Activated naive CD4-positive, alpha-beta T cell treated with anti-CD3 and anti-CD28 coated beads, Interleukin-2, amount 50 U/mL, for 72 hours (primary cell): ENCODE measurements at regions not wholly inside any gene's neighbourhood (a gene's known extent, or its start where the extent isn't known, plus 50 kb on each side); places are given as distances from the start of the nearest gene placed in this dataset.

Experiments
- ATAC-seq, 2 donors: fragments of 150-1000 bp; cut with Tn5 transposase; 2 replicates each; pipeline ENCODE4 v1.10.0; 2021; ENCODE audit warnings: mild to moderate bottlenecking in 2 of 2, moderate library complexity in 2 of 2
- DNase-seq, 2 donors: peaks; one replicate each; pipeline ENCODE4 v3.0.0; 2021 to 2022; ENCODE audit warnings: low spot score in 2 of 2
- H3K27ac Mint-ChIP-seq, 2 donors: one replicate each; pipeline ENCODE4 v1.8.0; 2022; ENCODE audit warnings: mild to moderate bottlenecking in 2 of 2, mixed read lengths in 2 of 2
- H3K36me3 Mint-ChIP-seq, 2 donors: one replicate each; pipeline ENCODE4 v1.8.0; 2022; ENCODE audit warnings: mixed read lengths in 2 of 2
- H3K9me3 Mint-ChIP-seq, 2 donors: one replicate each; pipeline ENCODE4 v1.8.0; 2022; ENCODE audit warnings: mixed read lengths in 2 of 2

- no peak for ATAC-seq
- DNase-seq: no peak
- Mint-ChIP-seq H3K27ac (peak overlapping the region in 1 of 2 donors; percentile 72), H3K9me3 (no peaks in the 10 kb centered on the region), H3K36me3 (no peaks in the 10 kb centered on the region)
Measured at GRCh38 chr16:85491798-85492294, 121.3 kb upstream of the GSE1 start.

- no peaks in the 10 kb centered on the region for H3K9me3 Mint-ChIP-seq
- H3K36me3 Mint-ChIP-seq: no peaks in the 10 kb centered on the region
- peak overlapping the region in 1 of 2 donors; percentile 29 for H3K27ac Mint-ChIP-seq
- no peak for ATAC-seq
- no peak for DNase-seq
Measured at GRCh38 chr16:85492295-85492864, 120.7 kb upstream of the GSE1 start.

GRCh38 chr16:85494315-85494714 is 118.8 kb upstream of the GSE1 start:
- Mint-ChIP-seq H3K36me3 (no peaks in the 10 kb centered on the region), H3K27ac (no peak overlapping the region), H3K9me3 (no peaks in the 10 kb centered on the region)
- ATAC-seq (no peak), DNase-seq (no peak)

DNA sequence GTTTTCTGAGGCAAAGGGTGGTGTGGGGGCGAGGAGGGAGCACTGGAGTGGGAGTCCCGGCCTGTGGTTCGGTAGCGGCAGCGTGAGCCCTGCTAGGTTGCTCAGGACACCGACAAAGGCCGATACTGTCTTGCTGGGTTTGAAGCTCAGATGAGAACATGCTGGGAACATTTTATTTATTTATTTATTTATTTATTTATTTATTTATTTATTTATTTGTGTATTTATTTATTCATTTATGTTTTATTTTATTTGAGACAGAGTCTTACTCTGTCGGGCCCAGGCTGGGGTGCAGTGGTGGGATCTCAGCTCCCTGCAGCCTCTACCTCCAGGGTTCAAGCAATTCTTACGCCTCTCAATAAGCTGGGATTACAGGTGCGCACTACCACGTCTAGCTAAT is 117.9 kb upstream of the GSE1 start:
- no peak overlapping the region for H3K27ac Mint-ChIP-seq
- no peak for ATAC-seq
- DNase-seq: no peak
- H3K9me3 Mint-ChIP-seq: no peaks in the 10 kb centered on the region
- no peaks in the 10 kb centered on the region for H3K36me3 Mint-ChIP-seq

DNA sequence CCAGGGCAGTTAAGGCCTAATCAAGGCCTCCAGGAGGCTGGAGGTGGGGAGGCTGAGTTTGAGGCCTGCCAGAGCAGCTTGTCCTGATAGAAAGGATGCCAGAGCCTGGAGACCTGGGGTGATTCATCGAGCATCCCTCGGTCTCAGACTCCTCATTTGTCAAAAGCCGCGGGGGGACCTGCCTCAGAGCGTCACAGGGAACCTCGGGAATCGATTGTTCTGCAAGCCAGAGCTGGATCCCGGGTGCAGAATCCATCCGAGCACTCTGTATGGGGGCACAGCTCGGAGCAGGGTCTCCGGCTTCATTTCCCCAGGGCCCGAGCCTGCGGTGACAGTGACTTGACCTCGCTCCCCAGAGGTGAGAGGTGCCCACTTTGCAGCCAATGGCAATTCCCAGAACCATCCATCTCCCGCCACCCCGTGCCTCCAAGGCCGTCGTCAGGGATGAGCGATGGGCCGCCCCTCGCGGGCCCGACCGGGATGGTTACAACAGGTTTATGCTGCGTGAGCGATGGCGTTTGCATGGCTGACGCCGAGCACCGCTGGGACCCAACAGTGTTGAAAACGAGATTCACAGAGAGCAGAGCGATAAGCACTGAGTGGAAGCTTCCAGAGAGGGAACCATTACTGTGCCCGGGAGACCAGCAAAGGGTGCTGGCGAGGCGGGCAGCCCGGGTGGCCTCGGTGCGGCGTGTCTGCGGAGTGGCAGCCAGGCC is 117.1 kb upstream of the GSE1 start:
- ATAC-seq: no peak
- Mint-ChIP-seq H3K36me3 (no peaks in the 10 kb centered on the region), H3K27ac (no peak overlapping the region), H3K9me3 (no peaks in the 10 kb centered on the region)
- no peak for DNase-seq

DNA sequence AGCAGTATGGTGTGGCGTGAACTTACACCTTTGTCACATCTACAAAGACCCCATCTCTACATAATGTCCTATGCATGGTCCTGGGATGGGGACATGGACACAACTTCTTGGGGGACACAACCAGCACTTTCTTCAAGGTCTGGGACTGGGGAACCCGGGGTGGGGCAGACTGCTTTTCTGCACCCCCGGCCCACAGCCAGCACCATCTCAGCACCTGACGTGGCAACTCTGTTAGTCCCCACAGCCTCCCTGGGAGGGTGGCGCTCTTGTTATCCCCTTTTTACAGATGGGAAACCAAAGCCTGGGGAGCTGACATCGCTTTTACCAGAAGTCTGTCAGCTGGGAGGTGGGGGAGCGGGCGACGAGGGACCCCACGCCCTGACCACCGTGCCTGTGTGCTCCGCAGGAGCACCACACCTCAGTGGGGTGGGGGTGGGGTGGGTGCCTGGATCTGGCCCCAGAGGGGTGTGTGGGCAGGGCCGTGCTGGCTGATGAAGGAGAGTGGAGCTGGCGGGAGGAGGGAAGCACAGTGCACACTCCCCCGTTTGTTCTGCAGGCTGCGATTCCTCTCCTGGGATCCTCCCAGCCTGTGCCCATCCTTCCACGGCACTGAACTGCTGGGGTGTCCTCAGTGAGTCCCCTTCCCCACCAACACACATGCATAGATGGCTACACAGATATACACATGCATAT is 115.4 kb upstream of the GSE1 start:
- no peak overlapping the region for H3K27ac Mint-ChIP-seq
- no peak for ATAC-seq

DNA sequence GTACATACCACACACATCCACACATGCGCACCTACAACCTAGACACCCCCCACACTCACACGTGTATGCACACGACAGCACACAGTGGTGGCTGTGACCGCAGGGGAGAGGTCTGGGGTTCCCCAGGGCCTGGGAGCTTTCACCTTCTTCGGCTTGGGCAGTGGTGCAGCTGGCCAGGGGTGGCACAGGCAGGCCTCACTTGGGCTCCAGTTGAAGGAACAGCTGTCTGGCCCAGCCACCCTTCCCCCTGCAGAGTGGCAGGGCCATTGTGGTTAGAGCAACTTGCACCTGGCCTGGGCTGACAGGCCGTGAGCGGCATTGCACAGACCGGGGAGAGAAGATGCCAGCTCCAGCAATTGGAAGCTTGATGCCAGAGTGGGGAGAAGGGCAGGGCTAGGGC is 114.5 kb upstream of the GSE1 start:
- no peaks in the 10 kb centered on the region for H3K36me3 Mint-ChIP-seq
- DNase-seq (no peak), ATAC-seq (no peak)
- H3K9me3 Mint-ChIP-seq: no peaks in the 10 kb centered on the region
- no peak overlapping the region for H3K27ac Mint-ChIP-seq

More for the DNA sequence above, 115.4 kb upstream of the GSE1 start:
- Mint-ChIP-seq H3K9me3 (no peaks in the 10 kb centered on the region), H3K36me3 (no peaks in the 10 kb centered on the region)
- no peak for DNase-seq

- H3K9me3 Mint-ChIP-seq: no peaks in the 10 kb centered on the region
- DNase-seq (no peak), ATAC-seq (no peak)
- H3K36me3 Mint-ChIP-seq: no peaks in the 10 kb centered on the region
- no peak overlapping the region for H3K27ac Mint-ChIP-seq
Measured at GRCh38 chr16:85500220-85500619, 112.9 kb upstream of the GSE1 start.

- Mint-ChIP-seq H3K36me3 (no peaks in the 10 kb centered on the region), H3K27ac (no peak overlapping the region), H3K9me3 (no peaks in the 10 kb centered on the region)
- no peak for DNase-seq
- ATAC-seq: no peak
Measured at GRCh38 chr16:85501900-85502299, 111.2 kb upstream of the GSE1 start.

DNA sequence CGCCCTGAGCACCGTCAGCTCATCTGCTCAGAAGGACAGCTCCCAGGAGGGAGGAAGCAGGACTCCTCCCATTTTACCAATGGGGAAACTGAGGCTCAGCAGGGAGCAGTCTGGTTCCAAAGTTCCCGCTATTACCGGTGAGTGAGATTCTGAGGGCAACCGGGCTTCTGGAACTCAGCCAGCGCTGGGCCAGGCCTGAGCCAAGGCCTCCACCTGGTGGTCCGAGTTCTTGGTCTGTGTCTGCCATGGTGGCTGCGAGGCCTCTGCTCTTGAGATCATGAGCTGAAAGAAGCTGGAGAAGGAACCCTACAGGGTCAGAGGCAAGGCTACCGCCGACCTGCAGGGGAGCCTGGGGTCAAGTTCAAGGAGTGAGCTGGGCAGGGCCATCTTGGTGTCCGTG is 110.8 kb upstream of the GSE1 start:
- H3K9me3 Mint-ChIP-seq: no peaks in the 10 kb centered on the region
- no peaks in the 10 kb centered on the region for H3K36me3 Mint-ChIP-seq
- H3K27ac Mint-ChIP-seq: no peak overlapping the region
- DNase-seq (no peak), ATAC-seq (no peak)

DNA sequence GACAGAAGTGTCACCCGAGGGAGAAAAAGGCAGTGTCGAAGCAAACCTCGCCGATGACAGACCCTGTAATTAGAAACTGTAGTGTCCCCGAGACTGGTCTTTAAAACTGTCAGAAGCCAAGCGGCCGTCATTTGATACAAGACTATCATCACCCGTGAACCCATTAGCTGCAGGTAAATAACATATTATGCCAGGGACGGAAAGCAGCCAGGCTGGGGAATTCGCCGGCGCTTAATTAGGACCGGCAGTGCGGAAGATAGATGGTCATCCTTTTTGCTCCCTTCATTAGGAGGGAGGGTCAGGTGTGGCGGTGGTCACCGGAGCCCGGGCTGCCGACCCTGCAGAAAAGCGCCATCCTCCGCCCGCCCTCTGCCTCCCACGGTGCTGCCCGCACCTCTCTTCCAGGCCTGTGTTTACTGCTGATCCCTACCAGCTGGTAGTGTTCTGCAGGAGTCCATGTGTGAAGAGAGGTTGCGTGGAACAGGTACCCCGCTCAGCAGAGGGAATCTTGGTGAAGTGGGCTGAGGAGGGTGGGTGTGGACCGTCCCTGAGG is 109.4 kb upstream of the GSE1 start:
- H3K36me3 Mint-ChIP-seq: no peaks in the 10 kb centered on the region
- H3K9me3 Mint-ChIP-seq: no peaks in the 10 kb centered on the region
- ATAC-seq (no peak), DNase-seq (no peak)
- H3K27ac Mint-ChIP-seq: no peak overlapping the region

DNA sequence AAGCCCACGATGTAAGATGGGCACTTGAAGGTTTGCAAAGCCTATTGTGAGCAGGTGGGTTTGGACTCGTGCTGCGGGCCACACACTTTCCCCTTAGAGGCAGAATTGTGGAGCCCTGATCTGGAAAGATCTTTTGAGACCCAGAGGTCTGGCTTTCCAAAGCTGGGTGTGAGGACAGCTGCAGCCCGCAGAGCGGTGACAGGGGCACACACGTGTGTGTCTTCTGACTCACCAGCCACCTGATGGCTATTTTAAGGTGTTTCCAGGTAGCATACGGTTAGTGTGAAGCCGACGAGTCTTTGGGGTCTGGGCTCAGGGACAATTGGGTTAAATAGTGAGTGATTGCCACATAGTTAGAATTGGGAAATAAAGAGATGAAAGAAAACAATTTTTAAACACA is 108.9 kb upstream of the GSE1 start:
- ATAC-seq: no peak
- DNase-seq: no peak
- Mint-ChIP-seq H3K9me3 (no peaks in the 10 kb centered on the region), H3K36me3 (no peaks in the 10 kb centered on the region), H3K27ac (no peak overlapping the region)

DNA sequence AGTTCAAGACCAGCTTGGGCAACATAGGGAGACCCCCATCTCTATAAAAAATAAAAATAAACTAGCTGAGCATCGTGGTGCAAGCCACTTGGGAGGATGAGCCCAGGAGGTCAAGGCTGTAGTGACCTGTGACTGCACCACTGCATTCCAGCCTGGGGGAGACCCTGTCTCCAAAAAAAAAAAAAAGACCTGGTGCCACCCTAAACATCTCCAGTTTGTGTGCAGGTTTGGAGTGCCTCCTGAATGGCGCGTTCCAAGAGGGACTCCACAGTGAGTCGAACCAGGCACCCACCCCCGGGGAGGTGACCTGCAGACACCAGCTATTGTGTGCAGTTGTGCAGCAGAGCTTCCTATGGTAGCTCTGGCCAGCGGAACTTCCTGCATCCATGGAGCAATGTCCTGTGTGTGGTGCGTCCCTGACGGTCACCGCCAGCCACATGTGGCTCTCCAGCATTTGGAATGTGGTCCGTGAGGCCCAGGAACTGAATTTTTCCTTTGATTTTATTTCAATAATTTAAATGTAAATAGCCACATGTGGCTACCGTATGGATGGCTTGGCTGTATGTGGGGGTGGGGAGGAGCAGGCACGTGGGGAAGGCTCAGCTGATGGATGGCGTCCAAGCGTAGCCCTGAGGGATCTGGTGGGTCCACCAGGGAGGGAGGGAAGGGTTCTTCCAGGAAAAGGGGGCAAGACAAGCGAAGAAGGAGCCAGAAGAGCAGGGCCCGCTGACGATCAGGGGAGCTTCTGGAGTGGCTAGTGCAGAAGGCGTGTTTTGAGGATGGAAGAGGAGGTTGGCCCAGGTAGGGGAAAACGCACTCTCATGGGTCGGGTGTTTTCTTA is 107.1 kb upstream of the GSE1 start:
- Mint-ChIP-seq H3K27ac (no peak overlapping the region), H3K9me3 (no peaks in the 10 kb centered on the region), H3K36me3 (no peaks in the 10 kb centered on the region)
- ATAC-seq (no peak), DNase-seq (no peak)

DNA sequence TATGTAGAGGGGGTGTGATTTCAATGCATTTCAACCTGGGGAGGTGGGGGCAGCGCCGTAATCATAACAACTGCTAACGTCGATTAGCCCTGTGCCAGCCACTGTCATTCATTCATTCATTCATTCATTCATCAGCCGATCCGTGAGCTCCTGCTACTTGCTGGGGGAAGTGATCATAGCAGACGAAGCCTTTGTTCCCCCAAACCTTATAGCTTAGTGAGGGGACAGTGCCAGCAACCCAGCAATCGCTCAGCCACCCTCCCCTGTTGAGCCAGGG is 106.5 kb upstream of the GSE1 start:
- no peak for ATAC-seq
- Mint-ChIP-seq H3K27ac (no peak overlapping the region), H3K9me3 (no peaks in the 10 kb centered on the region), H3K36me3 (no peaks in the 10 kb centered on the region)
- no peak for DNase-seq

DNA sequence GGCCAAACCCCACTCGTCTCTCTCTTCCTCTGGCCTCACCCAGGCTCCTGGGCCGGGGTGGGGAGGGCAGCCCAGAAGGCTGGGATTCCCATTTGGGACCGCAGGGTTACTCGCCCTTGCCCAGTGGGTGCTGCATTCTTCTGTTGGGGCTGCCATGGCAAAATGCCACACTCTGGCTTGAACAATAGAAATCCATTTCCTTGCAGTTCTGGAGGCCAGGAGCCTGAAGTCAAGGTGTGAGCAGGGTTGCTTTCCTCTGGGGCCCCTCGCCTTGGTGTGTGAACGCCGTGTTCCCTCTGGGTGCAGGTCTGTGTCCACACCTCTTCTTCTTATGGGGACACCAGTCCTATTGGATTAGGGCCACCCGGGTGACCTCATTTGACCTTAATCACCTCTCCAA is 105.8 kb upstream of the GSE1 start:
- Mint-ChIP-seq H3K36me3 (no peaks in the 10 kb centered on the region), H3K27ac (no peak overlapping the region)

DNA sequence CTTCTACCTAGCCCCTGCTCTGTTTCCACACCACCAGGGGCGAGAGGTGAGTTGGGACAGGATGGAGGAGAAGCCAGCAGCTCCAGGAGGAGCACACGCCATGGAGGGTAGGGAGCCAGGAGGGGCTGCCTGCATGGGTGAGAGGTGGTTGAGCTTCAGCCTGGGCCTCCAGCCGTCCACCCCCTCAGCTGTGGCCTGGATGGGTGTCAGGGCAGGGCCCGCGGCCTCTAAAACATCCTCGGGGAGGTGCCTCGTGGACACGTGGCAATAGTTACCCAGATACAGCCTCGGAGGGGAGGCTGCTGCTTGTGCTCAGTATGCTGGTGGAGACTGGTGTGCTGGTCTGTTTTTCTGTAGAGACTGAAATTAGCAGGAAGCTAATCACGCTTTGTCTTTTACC is 104.7 kb upstream of the GSE1 start:
- Mint-ChIP-seq H3K9me3 (no peaks in the 10 kb centered on the region), H3K36me3 (no peaks in the 10 kb centered on the region), H3K27ac (no peak overlapping the region)
- DNase-seq (no peak), ATAC-seq (no peak)

More for the DNA sequence above, 105.8 kb upstream of the GSE1 start:
- H3K9me3 Mint-ChIP-seq: no peaks in the 10 kb centered on the region
- ATAC-seq (no peak), DNase-seq (no peak)

GRCh38 chr16:85508993-85509392 is 104.1 kb upstream of the GSE1 start:
- Mint-ChIP-seq H3K36me3 (no peaks in the 10 kb centered on the region), H3K27ac (no peak overlapping the region), H3K9me3 (no peaks in the 10 kb centered on the region)
- ATAC-seq (no peak), DNase-seq (no peak)
